ENCODE measurements at regions not wholly inside any gene's neighbourhood (a gene's known extent, or its start where the extent isn't known, plus 50 kb on each side); places are given as distances from the start of the nearest gene placed in this dataset.

- Mint-ChIP-seq H3K27ac (no peak overlapping the region), H3K4me1 (no peaks in the 10 kb centered on the region), H3K4me3 (no peak overlapping the region), H3K27me3 (ENCODE audit: low read depth in 2 of 2) (no peaks in the 10 kb centered on the region), H3K36me3 (no peaks in the 10 kb centered on the region), H3K9me3 (peaks cover 2 to 5% of the 10 kb centered on the region in 2 donors)
- H3K9me3 ChIP-seq (ENCODE audit: control insufficient read depth, insufficient read depth, low read length) = no peaks in the 10 kb centered on the region
- H3K4me3 ChIP-seq (ENCODE audit: low read length) = no peak overlapping the region
- no peak overlapping the region for H3K27ac ChIP-seq (ENCODE audit: low read length)
- intact Hi-C loops (cut with micrococcal nuclease) = no loop called here
- WGBS (ENCODE audit: insufficient coverage) = 66% methylated on average over 2 of the region's 2 CpGs
- ATAC-seq (no peak), DNase-seq (no peak)
- TF ChIP-seq CTCF (IDR thresholded peaks at IDR 0.05) = no peak
- no peaks in the 10 kb centered on the region for H3K4me1 ChIP-seq (ENCODE audit: control insufficient read depth, insufficient read depth, low read length)
- H3K27me3 ChIP-seq (ENCODE audit: control insufficient read depth, insufficient read depth, low read length) = no peaks in the 10 kb centered on the region
- no peaks in the 10 kb centered on the region for H3K36me3 ChIP-seq (ENCODE audit: control insufficient read depth, insufficient read depth, low read length)
Observed at GRCh38 chr12:84702001-84702400, 210.6 kb downstream of the SLC6A15 start.

GRCh38 chr12:84701041-84701440 is 211.6 kb downstream of the SLC6A15 start:
- no peaks in the 10 kb centered on the region for H3K27me3 ChIP-seq (ENCODE audit: control insufficient read depth, insufficient read depth, low read length)
- intact Hi-C loops (cut with micrococcal nuclease) = no loop called here
- H3K9me3 ChIP-seq (ENCODE audit: control insufficient read depth, insufficient read depth, low read length) = no peaks in the 10 kb centered on the region
- no peak for DNase-seq
- Mint-ChIP-seq H3K9me3 (peaks cover 2 to 5% of the 10 kb centered on the region in 2 donors), H3K4me3 (no peak overlapping the region), H3K27me3 (ENCODE audit: low read depth in 2 of 2) (no peaks in the 10 kb centered on the region), H3K27ac (no peak overlapping the region), H3K36me3 (no peaks in the 10 kb centered on the region), H3K4me1 (no peaks in the 10 kb centered on the region)
- no peak overlapping the region for H3K4me3 ChIP-seq (ENCODE audit: low read length)
- H3K27ac ChIP-seq (ENCODE audit: low read length) = no peak overlapping the region
- no peaks in the 10 kb centered on the region for H3K36me3 ChIP-seq (ENCODE audit: control insufficient read depth, insufficient read depth, low read length)
- WGBS (ENCODE audit: insufficient coverage) = 86% methylated on average over 3 of the region's 3 CpGs
- ATAC-seq = no peak
- no peaks in the 10 kb centered on the region for H3K4me1 ChIP-seq (ENCODE audit: control insufficient read depth, insufficient read depth, low read length)
- TF ChIP-seq CTCF (IDR thresholded peaks at IDR 0.05) = no peak

GRCh38 chr12:84698576-84699333 is 213.8 kb downstream of the SLC6A15 start:
- no peak for ATAC-seq
- no peaks in the 10 kb centered on the region for H3K36me3 ChIP-seq (ENCODE audit: control insufficient read depth, insufficient read depth, low read length)
- Mint-ChIP-seq H3K36me3 (no peaks in the 10 kb centered on the region), H3K27me3 (ENCODE audit: low read depth in 2 of 2) (no peaks in the 10 kb centered on the region), H3K27ac (no peak overlapping the region), H3K4me1 (no peaks in the 10 kb centered on the region), H3K9me3 (peaks cover 5 to 11% of the 10 kb centered on the region in 2 donors), H3K4me3 (no peak overlapping the region)
- H3K27ac ChIP-seq (ENCODE audit: low read length) = no peak overlapping the region
- intact Hi-C loops (cut with micrococcal nuclease) = no loop called here
- no peak for DNase-seq
- 92% methylated on average over 2 of the region's 3 CpGs for WGBS (ENCODE audit: insufficient coverage)
- TF ChIP-seq CTCF (IDR thresholded peaks at IDR 0.05) = no peak
- H3K9me3 ChIP-seq (ENCODE audit: control insufficient read depth, insufficient read depth, low read length) = no peaks in the 10 kb centered on the region
- no peaks in the 10 kb centered on the region for H3K4me1 ChIP-seq (ENCODE audit: control insufficient read depth, insufficient read depth, low read length)
- no peaks in the 10 kb centered on the region for H3K27me3 ChIP-seq (ENCODE audit: control insufficient read depth, insufficient read depth, low read length)
- H3K4me3 ChIP-seq (ENCODE audit: low read length) = no peak overlapping the region

Data from natural killer cell (primary cell).